ENCODE measurements at regions not wholly inside any gene's neighbourhood (a gene's known extent, or its start where the extent isn't known, plus 50 kb on each side); places are given as distances from the start of the nearest gene placed in this dataset.

- TF ChIP-seq CTCF (IDR thresholded peaks at IDR 0.05), result no peak
- no peak for TF ChIP-seq POLR2A (IDR thresholded peaks at IDR 0.05)
Observed at GRCh38 chr13:34371645-34372395, 553.9 kb downstream of the RFC3 start.
